DND-41 (cell line): ENCODE measurements at regions not wholly inside any gene's neighbourhood (a gene's known extent, or its start where the extent isn't known, plus 50 kb on each side); places are given as distances from the start of the nearest gene placed in this dataset.

ENCODE experiments used
- ATAC-seq: fragments of 200-7000 bp; cut with Tn5 transposase; 3 replicates; pipeline ENCODE4 v1.9.1; 2021; ENCODE audit warnings: low read depth; ENCODE audit not compliant: insufficient read depth
- DNase-seq: peaks from one replicate; pipeline ENCODE4 v3.0.0-alpha.2; 2020
- H2AFZ ChIP-seq: 2 replicates; pipeline ENCODE4 v1.6.0; 2012; ENCODE audit warnings: low read depth, low read length
- H3K27ac ChIP-seq: 2 replicates; pipeline ENCODE4 v1.5.1; 2012; ENCODE audit warnings: low read length, inconsistent platforms
- H3K27me3 ChIP-seq: fragments of 200-600 bp; sonication (generic); 2 replicates; pipeline ENCODE4 v1.6.0; 2012; ENCODE audit warnings: low read length, mild to moderate bottlenecking, inconsistent platforms; ENCODE audit not compliant: insufficient read depth, poor library complexity
- H3K36me3 ChIP-seq: 2 replicates; pipeline ENCODE4 v1.5.1; 2012; ENCODE audit warnings: low read length, inconsistent platforms; ENCODE audit not compliant: insufficient read depth
- H3K4me1 ChIP-seq: 2 replicates; pipeline ENCODE4 v1.5.1; 2012; ENCODE audit warnings: mild to moderate bottlenecking, low read length; ENCODE audit not compliant: insufficient read depth
- H3K4me2 ChIP-seq: 2 replicates; pipeline ENCODE4 v1.6.0; 2012; ENCODE audit warnings: mild to moderate bottlenecking, moderate library complexity, low read length, inconsistent platforms; ENCODE audit not compliant: insufficient read depth
- H3K4me3 ChIP-seq, 2 experiments: fragments of 200-600 bp in 1 of 2; shearing (Covaris generic) in 1 of 2; 2 replicates each; pipeline ENCODE4 v1.5.1; 2012 to 2016; ENCODE audit warnings: inconsistent platforms in 2 of 2, low read length in 2 of 2, mild to moderate bottlenecking in 2 of 2, low read depth in 1 of 2, moderate library complexity in 1 of 2
- H3K79me2 ChIP-seq: 2 replicates; pipeline ENCODE4 v1.6.0; 2012; ENCODE audit warnings: low read length, inconsistent platforms; ENCODE audit not compliant: insufficient read depth
- H3K9ac ChIP-seq: 2 replicates; pipeline ENCODE4 v1.6.0; 2012; ENCODE audit warnings: low read depth, mild to moderate bottlenecking, inconsistent platforms, low read length, moderate library complexity
- H3K9me3 ChIP-seq: 2 replicates; pipeline ENCODE4 v1.5.1; 2012; ENCODE audit warnings: low read length, moderate library complexity, mild to moderate bottlenecking, inconsistent platforms; ENCODE audit not compliant: insufficient read depth, severe bottlenecking
- H4K20me1 ChIP-seq: 2 replicates; pipeline ENCODE4 v1.6.0; 2012; ENCODE audit warnings: low read length; ENCODE audit not compliant: insufficient read depth
- CTCF ChIP-seq: IDR thresholded peaks from 2 replicates; pipeline ENCODE4 v1.5.1; 2012; ENCODE audit warnings: borderline replicate concordance, low read length, moderate library complexity, mild to moderate bottlenecking; ENCODE audit not compliant: poor library complexity, severe bottlenecking; ENCODE audit errors: extremely low read depth
- EZH2 ChIP-seq: IDR thresholded peaks from 3 replicates; pipeline ENCODE4 v1.6.1; 2012; ENCODE audit warnings: borderline replicate concordance, low read depth, mild to moderate bottlenecking, moderate library complexity, low read length, inconsistent platforms; ENCODE audit not compliant: severe bottlenecking

- Histone ChIP-seq H3K36me3 (no peaks in the 10 kb centered on the region), H2AFZ (no peak overlapping the region), H3K27me3 (no peaks in the 10 kb centered on the region), H3K27ac (no peak overlapping the region), H3K4me2 (no peak overlapping the region), H3K4me3 (no peak overlapping the region), H3K79me2 (no peaks in the 10 kb centered on the region), H3K9ac (no peak overlapping the region), H4K20me1 (no peaks in the 10 kb centered on the region), H3K4me1 (no peaks in the 10 kb centered on the region), H3K9me3 (no peaks in the 10 kb centered on the region)
- DNase-seq, result no peak
- TF ChIP-seq CTCF (no peak), EZH2 (no peak)
- ATAC-seq, result no peak
Observed at GRCh38 chr11:134536677-134537076, 124.6 kb upstream of the B3GAT1 start.

GRCh38 chr11:134536219-134536618, 124.2 kb upstream of the B3GAT1 start:
- Histone ChIP-seq H3K4me3 (no peak overlapping the region), H3K27ac (no peak overlapping the region), H3K79me2 (no peaks in the 10 kb centered on the region), H3K36me3 (no peaks in the 10 kb centered on the region), H4K20me1 (no peaks in the 10 kb centered on the region), H3K27me3 (no peaks in the 10 kb centered on the region), H3K9ac (no peak overlapping the region), H3K4me1 (no peaks in the 10 kb centered on the region), H2AFZ (no peak overlapping the region), H3K4me2 (no peak overlapping the region), H3K9me3 (no peaks in the 10 kb centered on the region)
- TF ChIP-seq CTCF (no peak), EZH2 (no peak)
- no peak for DNase-seq
- no peak for ATAC-seq

- ATAC-seq, result no peak
- no peaks in the 10 kb centered on the region for H3K9me3 ChIP-seq
- H3K4me3 ChIP-seq, result no peak overlapping the region
- no peak overlapping the region for H3K9ac ChIP-seq
- H3K27me3 ChIP-seq, result no peaks in the 10 kb centered on the region
- no peak overlapping the region for H3K27ac ChIP-seq
- no peak overlapping the region for H3K4me2 ChIP-seq
- no peak overlapping the region for H2AFZ ChIP-seq
- H4K20me1 ChIP-seq, result no peaks in the 10 kb centered on the region
- no peak for DNase-seq
- TF ChIP-seq CTCF, result no peak
- no peak for TF ChIP-seq EZH2
- no peaks in the 10 kb centered on the region for H3K36me3 ChIP-seq
- no peaks in the 10 kb centered on the region for H3K79me2 ChIP-seq
- H3K4me1 ChIP-seq, result no peaks in the 10 kb centered on the region
Observed at GRCh38 chr11:134535029-134536025, 123.3 kb upstream of the B3GAT1 start.

- ATAC-seq, result no peak
- no peak overlapping the region for H3K4me3 ChIP-seq
- H3K79me2 ChIP-seq, result no peaks in the 10 kb centered on the region
- H3K9ac ChIP-seq, result no peak overlapping the region
- no peak for DNase-seq
- H3K27ac ChIP-seq, result no peak overlapping the region
- no peaks in the 10 kb centered on the region for H3K27me3 ChIP-seq
- peaks cover 8% of the 10 kb centered on the region for H3K4me1 ChIP-seq
- no peak for TF ChIP-seq EZH2
- TF ChIP-seq CTCF, result no peak
- no peak overlapping the region for H2AFZ ChIP-seq
- no peaks in the 10 kb centered on the region for H3K9me3 ChIP-seq
- no peaks in the 10 kb centered on the region for H3K36me3 ChIP-seq
- H3K4me2 ChIP-seq, result no peak overlapping the region
- H4K20me1 ChIP-seq, result no peaks in the 10 kb centered on the region
Observed at GRCh38 chr11:134533511-134533910, 121.5 kb upstream of the B3GAT1 start.
